H1 (cell line): ENCODE measurements at regions not wholly inside any gene's neighbourhood (a gene's known extent, or its start where the extent isn't known, plus 50 kb on each side); places are given as distances from the start of the nearest gene placed in this dataset.
"Not testable (repeated sequence)": the region's sequence is repeated elsewhere in the genome, so short reads cannot be mapped to it uniquely, and the experiment has no call there.

Experiments used
- CTCF ChIA-PET: fragments of 300-600 bp; sonication (Branson Sonifier 250); formaldehyde crosslinking; loops from one replicate; lab custom pipeline; 2021; ENCODE audit not compliant: partially characterized antibody; lab: Charles Lee
- POLR2A ChIA-PET: fragments of 300-600 bp; sonication (Branson Sonifier 250); formaldehyde crosslinking; loops from one replicate; lab custom pipeline; 2021; ENCODE audit warnings: inconsistent platforms; ENCODE audit not compliant: partially characterized antibody; lab: Charles Lee
- DNase-seq, 2 experiments: peaks; one replicate each; pipeline versions ENCODE4 v3.0.0 to v3.0.0-alpha.2; 2010 to 2022; ENCODE audit warnings: low spot score in 2 of 2, low read depth in 1 of 2, mixed read lengths in 1 of 2
- FAIRE-seq: peaks from 2 replicates; lab custom pipeline; 2011; peaks lifted over from hg19 to GRCh38; lab: Jason Lieb, UNC
- H2AFZ ChIP-seq: 2 replicates; pipeline ENCODE4 v1.8.1; 2012; ENCODE audit warnings: low read length, inconsistent platforms
- H2AK5ac ChIP-seq: 2 replicates; pipeline ENCODE4 v1.6.1; 2013; ENCODE audit warnings: low read depth, low read length
- H2BK120ac ChIP-seq: replicated peaks from 2 replicates; pipeline ENCODE3; 2013; ENCODE audit warnings: low read depth, low read length, inconsistent platforms
- H2BK12ac ChIP-seq: 2 replicates; pipeline ENCODE4 v1.6.1; 2013; ENCODE audit warnings: low read depth, low read length
- H2BK15ac ChIP-seq: 2 replicates; pipeline ENCODE4 v1.6.1; 2013; ENCODE audit warnings: low read length
- H2BK20ac ChIP-seq: 2 replicates; pipeline ENCODE4 v1.6.1; 2013; ENCODE audit warnings: low read length
- H2BK5ac ChIP-seq: 2 replicates; pipeline ENCODE4 v1.6.1; 2013; ENCODE audit warnings: low read depth, low read length
- H3K14ac ChIP-seq: 2 replicates; pipeline ENCODE4 v1.6.1; 2013; ENCODE audit warnings: inconsistent platforms; ENCODE audit not compliant: insufficient read length
- H3K18ac ChIP-seq: 2 replicates; pipeline ENCODE4 v1.6.1; 2013; ENCODE audit warnings: low read length; ENCODE audit errors: extremely low read depth
- H3K23ac ChIP-seq: 2 replicates; pipeline ENCODE4 v1.6.1; 2013; ENCODE audit warnings: inconsistent platforms; ENCODE audit not compliant: insufficient read length
- H3K23me2 ChIP-seq: 2 replicates; pipeline ENCODE4 v1.6.1; 2013; ENCODE audit warnings: low read depth, low read length
- H3K27ac ChIP-seq: 2 replicates; pipeline ENCODE4 v1.6.1; 2011; ENCODE audit warnings: low read depth, low read length, inconsistent platforms
- H3K27me3 ChIP-seq, 4 experiments: replicated peaks in 1 of 4; 1 replicate in 1 of 4; 2 replicates in 3 of 4; pipeline versions ENCODE4 v1.6.1 to v1.8.1; 2011 to 2013; ENCODE audit warnings: low read length in 3 of 4, mild to moderate bottlenecking in 3 of 4, inconsistent platforms in 2 of 4, mixed read lengths in 2 of 4, moderate library complexity in 1 of 4; ENCODE audit not compliant: control insufficient read depth in 3 of 4, insufficient read depth in 3 of 4; ENCODE audit errors: extremely low read depth in 1 of 4
- H3K36me3 ChIP-seq, 4 experiments: 2 replicates each; pipeline versions ENCODE4 v1.6.1 to v1.8.1; 2011 to 2013; ENCODE audit warnings: mild to moderate bottlenecking in 4 of 4, low read length in 3 of 4, moderate library complexity in 2 of 4, control low read depth in 1 of 4, inconsistent platforms in 1 of 4; ENCODE audit not compliant: insufficient read depth in 4 of 4, control insufficient read depth in 2 of 4
- H3K4ac ChIP-seq: replicated peaks from 2 replicates; pipeline ENCODE3; 2013; ENCODE audit warnings: low read length, low read depth, mixed read lengths, inconsistent platforms; ENCODE audit not compliant: insufficient read length
- H3K4me1 ChIP-seq, 4 experiments: replicated peaks in 1 of 4; 1 replicate in 1 of 4; 2 replicates in 3 of 4; pipeline versions ENCODE4 v1.6.1 to v1.8.1; 2011 to 2013; ENCODE audit warnings: low read length in 3 of 4, inconsistent platforms in 2 of 4, mixed read lengths in 1 of 4; ENCODE audit not compliant: insufficient read depth in 4 of 4, control insufficient read depth in 3 of 4
- H3K4me2 ChIP-seq, 2 experiments: 2 replicates each; pipeline versions ENCODE4 v1.6.1 to v1.8.1; 2011 to 2013; ENCODE audit warnings: low read depth in 2 of 2, low read length in 2 of 2, control low read depth in 1 of 2, inconsistent platforms in 1 of 2, mild to moderate bottlenecking in 1 of 2; ENCODE audit not compliant: insufficient read depth in 1 of 2
- H3K4me3 ChIP-seq, 4 experiments: fragments of 200-600, 300-600 bp in 1 of 4; sonication (generic), shearing (Covaris generic), sonication (Bioruptor Twin) in 1 of 4; 2 replicates each; pipeline versions ENCODE4 v1.5.1 to v1.8.1; 2011 to 2016; ENCODE audit warnings: low read length in 4 of 4, low read depth in 3 of 4, control low read depth in 2 of 4, inconsistent platforms in 2 of 4, mild to moderate bottlenecking in 2 of 4, mixed read lengths in 1 of 4, moderate library complexity in 1 of 4; ENCODE audit not compliant: insufficient read depth in 2 of 4; ENCODE audit errors: extremely low read depth in 1 of 4
- H3K56ac ChIP-seq: replicated peaks from 2 replicates; pipeline ENCODE3; 2013; ENCODE audit warnings: low read depth, mild to moderate bottlenecking, mixed read lengths, low read length, inconsistent platforms; ENCODE audit not compliant: insufficient read length
- H3K79me1 ChIP-seq: 2 replicates; pipeline ENCODE4 v1.6.1; 2013; ENCODE audit warnings: low read depth, low read length, control low read depth
- H3K79me2 ChIP-seq, 2 experiments: 2 replicates each; pipeline versions ENCODE4 v1.6.1 to v1.8.1; 2012 to 2013; ENCODE audit warnings: low read length in 2 of 2, mild to moderate bottlenecking in 2 of 2, inconsistent platforms in 1 of 2; ENCODE audit not compliant: insufficient read depth in 2 of 2, control insufficient read depth in 1 of 2
- H3K9ac ChIP-seq, 4 experiments: replicated peaks in 1 of 4; 1 replicate in 1 of 4; 2 replicates in 3 of 4; pipeline versions ENCODE4 v1.6.1 to v1.8.1; 2011 to 2013; ENCODE audit warnings: low read depth in 3 of 4, low read length in 3 of 4, control low read depth in 2 of 4, mild to moderate bottlenecking in 2 of 4, moderate library complexity in 2 of 4, inconsistent platforms in 1 of 4; ENCODE audit errors: extremely low read depth in 1 of 4
- H3K9me3 ChIP-seq, 2 experiments: 2 replicates each; pipeline versions ENCODE4 v1.6.1 to v1.8.1; 2012 to 2013; ENCODE audit warnings: mild to moderate bottlenecking in 2 of 2, moderate library complexity in 2 of 2, control low read depth in 1 of 2, inconsistent platforms in 1 of 2, low read depth in 1 of 2, low read length in 1 of 2, mixed read lengths in 1 of 2; ENCODE audit not compliant: insufficient read depth in 2 of 2
- H4K20me1 ChIP-seq, 2 experiments: replicated peaks in 1 of 2; 2 replicates each; pipeline versions ENCODE3 to v1.8.1; 2011 to 2013; ENCODE audit warnings: inconsistent platforms in 2 of 2, low read length in 2 of 2, mild to moderate bottlenecking in 1 of 2; ENCODE audit not compliant: insufficient read depth in 2 of 2, control insufficient read depth in 1 of 2
- H4K5ac ChIP-seq: 2 replicates; pipeline ENCODE4 v1.6.1; 2013; ENCODE audit warnings: low read length, low read depth, mixed read lengths, inconsistent platforms; ENCODE audit not compliant: insufficient read length
- H4K8ac ChIP-seq: 2 replicates; pipeline ENCODE4 v1.8.0; 2013; ENCODE audit warnings: mild to moderate bottlenecking, moderate library complexity, low read length, inconsistent platforms; ENCODE audit not compliant: insufficient read depth; ENCODE audit errors: extremely low read depth
- H4K91ac ChIP-seq: replicated peaks from 2 replicates; pipeline ENCODE3; 2013; ENCODE audit warnings: low read length, mixed read lengths, inconsistent platforms; ENCODE audit not compliant: insufficient read length
- WGBS, 2 experiments: shearing (Covaris generic) in 1 of 2; methylation state at CpG; one replicate each; pipeline versions ENCODE4 v1.1.6 to v1.1.7; 2013 to 2015; ENCODE audit warnings: low lambda C conversion rate in 2 of 2, mixed read lengths in 2 of 2, inconsistent platforms in 1 of 2, low coverage in 1 of 2, missing lambda C conversion rate in 1 of 2; ENCODE audit not compliant: insufficient replicate concordance in 2 of 2, insufficient coverage in 1 of 2, insufficient read length in 1 of 2; ENCODE audit errors: extremely low coverage in 1 of 2, missing lambda C conversion rate in 1 of 2; 5-methylcytosine and 5-hydroxymethylcytosine counted together

DNA sequence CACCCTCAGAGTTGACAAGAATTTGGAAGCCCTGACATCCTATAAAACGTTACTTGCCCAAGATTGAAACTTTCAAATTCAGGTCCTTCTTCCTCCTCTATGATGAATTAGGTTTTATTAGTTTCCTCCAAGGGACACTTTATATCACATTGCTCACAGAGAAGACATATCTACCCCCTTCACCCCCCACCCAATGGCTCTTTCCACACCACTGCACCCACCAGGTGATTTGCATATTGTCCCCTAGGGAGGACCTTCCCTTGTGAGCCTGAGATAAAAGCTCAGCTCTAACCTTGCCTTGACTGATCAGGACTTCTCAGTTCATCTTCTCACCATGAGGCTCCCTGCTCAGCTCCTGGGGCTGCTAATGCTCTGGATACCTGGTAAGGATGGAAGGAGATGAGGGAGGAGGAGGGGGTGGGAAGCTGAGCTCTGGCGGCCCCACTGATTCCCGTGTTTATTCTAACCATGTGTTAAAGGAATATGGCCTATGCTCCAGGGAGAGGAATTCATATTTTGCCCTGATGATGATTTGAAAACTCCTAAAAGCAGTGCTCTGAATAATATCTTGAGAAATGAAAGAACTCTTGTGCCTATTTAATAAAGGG is 1255.8 kb downstream of the RPIA start:
- H4K5ac ChIP-seq, FAIRE-seq, H3K36me3 ChIP-seq, H3K23ac ChIP-seq, H3K4me1 ChIP-seq, H2BK120ac ChIP-seq, H2BK5ac ChIP-seq, H3K9me3 ChIP-seq, H3K27me3 ChIP-seq, H2BK15ac ChIP-seq, H2AK5ac ChIP-seq, H3K4me2 ChIP-seq, H2AFZ ChIP-seq, H2BK20ac ChIP-seq, CTCF ChIA-PET, H4K20me1 ChIP-seq, H3K9ac ChIP-seq, H3K27ac ChIP-seq, H3K4ac ChIP-seq, POLR2A ChIA-PET, H3K79me1 ChIP-seq, DNase-seq, H2BK12ac ChIP-seq, H4K8ac ChIP-seq, H3K23me2 ChIP-seq, H3K79me2 ChIP-seq, H3K56ac ChIP-seq, H4K91ac ChIP-seq, H3K4me3 ChIP-seq, H3K18ac ChIP-seq, H3K14ac ChIP-seq: not testable (repeated sequence)
- 59% methylated on average over 3 of the region's 3 CpGs; no CpG with 5 or more reads in 1 of the 2 experiments for WGBS, 2 experiments

- POLR2A ChIA-PET, H2BK5ac ChIP-seq, H4K5ac ChIP-seq, H2BK15ac ChIP-seq, H3K79me1 ChIP-seq, H3K79me2 ChIP-seq, H3K56ac ChIP-seq, H3K18ac ChIP-seq, H2BK20ac ChIP-seq, H4K8ac ChIP-seq, H3K4me3 ChIP-seq, H3K36me3 ChIP-seq, H2BK120ac ChIP-seq, H3K27ac ChIP-seq, DNase-seq, H3K23me2 ChIP-seq, H4K91ac ChIP-seq, H3K4me2 ChIP-seq, H3K4ac ChIP-seq, H2AFZ ChIP-seq, FAIRE-seq, H3K27me3 ChIP-seq, H3K9me3 ChIP-seq, H2BK12ac ChIP-seq, H4K20me1 ChIP-seq, CTCF ChIA-PET, H3K4me1 ChIP-seq, H3K9ac ChIP-seq, H3K14ac ChIP-seq, H3K23ac ChIP-seq, H2AK5ac ChIP-seq: not testable (repeated sequence)
- 80% methylated on average over 3 of the region's 3 CpGs; no CpG with 5 or more reads in 1 of the 2 experiments for WGBS, 2 experiments
These were observed 1256.6 kb downstream of the RPIA start for GRCh38 chr2:89948102-89948501.
